ENCODE measurements at regions not wholly inside any gene's neighbourhood (a gene's known extent, or its start where the extent isn't known, plus 50 kb on each side); places are given as distances from the start of the nearest gene placed in this dataset.

GRCh38 chr11:38019072-38019775, 1421.2 kb upstream of the RAG2 start:
- Mint-ChIP-seq H3K27me3 (no peaks in the 10 kb centered on the region), H3K27ac (no peak overlapping the region), H3K4me3 (ENCODE audit: low read depth) (no peak overlapping the region), H3K36me3 (ENCODE audit: insufficient read depth) (no peaks in the 10 kb centered on the region), H3K4me1 (ENCODE audit: low read depth) (no peaks in the 10 kb centered on the region), H3K9me3 (ENCODE audit: low read depth) (peaks cover 19% of the 10 kb centered on the region)
- DNase-seq (ENCODE audit: low spot score, unreplicated experiment) = no peak
- TF ChIP-seq CTCF (IDR thresholded peaks at IDR 0.05; ENCODE audit: unreplicated experiment) = no peak

GRCh38 chr11:38014405-38014804, 1416.4 kb upstream of the RAG2 start:
- no peak for TF ChIP-seq CTCF (IDR thresholded peaks at IDR 0.05; ENCODE audit: unreplicated experiment)
- no peaks in the 10 kb centered on the region for H3K4me1 Mint-ChIP-seq (ENCODE audit: low read depth)
- no peak overlapping the region for H3K4me3 Mint-ChIP-seq (ENCODE audit: low read depth)
- no peak for DNase-seq (ENCODE audit: low spot score, unreplicated experiment)
- H3K27me3 Mint-ChIP-seq = no peaks in the 10 kb centered on the region
- H3K27ac Mint-ChIP-seq = no peak overlapping the region
- H3K9me3 Mint-ChIP-seq (ENCODE audit: low read depth) = no peaks in the 10 kb centered on the region
- H3K36me3 Mint-ChIP-seq (ENCODE audit: insufficient read depth) = no peaks in the 10 kb centered on the region

GRCh38 chr11:38013157-38013556, 1415.1 kb upstream of the RAG2 start:
- no peak for TF ChIP-seq CTCF (IDR thresholded peaks at IDR 0.05; ENCODE audit: unreplicated experiment)
- no peaks in the 10 kb centered on the region for H3K4me1 Mint-ChIP-seq (ENCODE audit: low read depth)
- H3K27ac Mint-ChIP-seq = no peak overlapping the region
- no peaks in the 10 kb centered on the region for H3K36me3 Mint-ChIP-seq (ENCODE audit: insufficient read depth)
- no peaks in the 10 kb centered on the region for H3K27me3 Mint-ChIP-seq
- H3K9me3 Mint-ChIP-seq (ENCODE audit: low read depth) = no peaks in the 10 kb centered on the region
- DNase-seq (ENCODE audit: low spot score, unreplicated experiment) = no peak
- no peak overlapping the region for H3K4me3 Mint-ChIP-seq (ENCODE audit: low read depth)

- H3K4me3 Mint-ChIP-seq (ENCODE audit: low read depth) = no peak overlapping the region
- H3K36me3 Mint-ChIP-seq (ENCODE audit: insufficient read depth) = no peaks in the 10 kb centered on the region
- H3K27ac Mint-ChIP-seq = no peak overlapping the region
- H3K9me3 Mint-ChIP-seq (ENCODE audit: low read depth) = no peaks in the 10 kb centered on the region
- TF ChIP-seq CTCF (IDR thresholded peaks at IDR 0.05; ENCODE audit: unreplicated experiment) = no peak
- no peaks in the 10 kb centered on the region for H3K4me1 Mint-ChIP-seq (ENCODE audit: low read depth)
- H3K27me3 Mint-ChIP-seq = no peaks in the 10 kb centered on the region
- no peak for DNase-seq (ENCODE audit: low spot score, unreplicated experiment)
Observed at GRCh38 chr11:38011496-38011895, 1413.5 kb upstream of the RAG2 start.

GRCh38 chr11:38009932-38010331, 1411.9 kb upstream of the RAG2 start:
- Mint-ChIP-seq H3K27me3 (no peaks in the 10 kb centered on the region), H3K27ac (no peak overlapping the region), H3K4me3 (ENCODE audit: low read depth) (no peak overlapping the region), H3K9me3 (ENCODE audit: low read depth) (no peaks in the 10 kb centered on the region), H3K4me1 (ENCODE audit: low read depth) (no peaks in the 10 kb centered on the region), H3K36me3 (ENCODE audit: insufficient read depth) (no peaks in the 10 kb centered on the region)
- no peak for DNase-seq (ENCODE audit: low spot score, unreplicated experiment)
- no peak for TF ChIP-seq CTCF (IDR thresholded peaks at IDR 0.05; ENCODE audit: unreplicated experiment)
